Prostate gland (tissue), 2 donors: ENCODE measurements at regions not wholly inside any gene's neighbourhood (a gene's known extent, or its start where the extent isn't known, plus 50 kb on each side); places are given as distances from the start of the nearest gene placed in this dataset.

Experiments used
- CTCF ChIP-seq, 4 experiments: fragments of 200-600 bp in 2 of 4; fragments of 450-650 bp in 2 of 4; sonication (generic) in 2 of 4; IDR thresholded peaks; 1 replicate in 3 of 4; 2 replicates in 1 of 4; pipeline ENCODE4 v1.5.1; 2016 to 2019; ENCODE audit warnings: antibody characterized with exemption in 4 of 4, mild to moderate bottlenecking in 2 of 4, moderate library complexity in 2 of 4
- POLR2A ChIP-seq: fragments of 450-650 bp; IDR thresholded peaks from one replicate; pipeline ENCODE4 v1.6.1; 2016; ENCODE audit warnings: antibody characterized with exemption, mild to moderate bottlenecking
- POLR2AphosphoS5 ChIP-seq: sonication (generic); formaldehyde crosslinking; IDR thresholded peaks from one replicate; pipeline ENCODE4 v1.6.1; 2017; ENCODE audit warnings: antibody characterized with exemption

- TF ChIP-seq POLR2AphosphoS5 (no peak), CTCF (IDR thresholded peaks at IDR 0.05) (no peak), POLR2A (no peak)
Observed at GRCh38 chr14:87111741-87112140, 881.2 kb downstream of the GALC start.
